ENCODE measurements at regions not wholly inside any gene's neighbourhood (a gene's known extent, or its start where the extent isn't known, plus 50 kb on each side); places are given as distances from the start of the nearest gene placed in this dataset.

- Histone ChIP-seq H3K36me3 (no peaks in the 10 kb centered on the region), H3K27me3 (no peaks in the 10 kb centered on the region), H3K4me3 (no peak overlapping the region), H3K9me3 (no peaks in the 10 kb centered on the region), H3K27ac (no peak overlapping the region), H3K4me1 (no peaks in the 10 kb centered on the region)
- TF ChIP-seq POLR2A (IDR thresholded peaks at IDR 0.05) (no peak), CTCF (IDR thresholded peaks at IDR 0.05) (no peak), POLR2AphosphoS5 (IDR thresholded peaks at IDR 0.05) (no peak)
- no peak for DNase-seq (ENCODE audit: low spot score in 2 of 2)
- intact Hi-C loops (cut with DNase I; ENCODE audit: low total_unique reads), result no loop called here
Measured at GRCh38 chr18:34364699-34365098, 140.0 kb upstream of the NOL4 start.

GRCh38 chr18:34370704-34371395 lies 146.1 kb upstream of the NOL4 start:
- Histone ChIP-seq H3K9me3 (no peaks in the 10 kb centered on the region), H3K27ac (no peak overlapping the region), H3K4me1 (no peaks in the 10 kb centered on the region), H3K4me3 (no peak overlapping the region), H3K36me3 (no peaks in the 10 kb centered on the region), H3K27me3 (no peaks in the 10 kb centered on the region)
- TF ChIP-seq CTCF (IDR thresholded peaks at IDR 0.05), result no peak
- no peak for TF ChIP-seq POLR2AphosphoS5 (IDR thresholded peaks at IDR 0.05)
- TF ChIP-seq POLR2A (IDR thresholded peaks at IDR 0.05), result no peak
- intact Hi-C loops (cut with DNase I; ENCODE audit: low total_unique reads), result no loop called here
- no peak for DNase-seq (ENCODE audit: low spot score in 2 of 2)

- TF ChIP-seq CTCF (IDR thresholded peaks at IDR 0.05), result no peak
- no peak for TF ChIP-seq POLR2AphosphoS5 (IDR thresholded peaks at IDR 0.05)
- no peak for TF ChIP-seq POLR2A (IDR thresholded peaks at IDR 0.05)
- H3K4me3 ChIP-seq, result no peak overlapping the region
- DNase-seq (ENCODE audit: low spot score in 2 of 2), result no peak
- no peaks in the 10 kb centered on the region for H3K27me3 ChIP-seq
- H3K9me3 ChIP-seq, result no peaks in the 10 kb centered on the region
- H3K36me3 ChIP-seq, result no peaks in the 10 kb centered on the region
- intact Hi-C loops (cut with DNase I; ENCODE audit: low total_unique reads), result no loop called here
- H3K4me1 ChIP-seq, result no peaks in the 10 kb centered on the region
- H3K27ac ChIP-seq, result no peak overlapping the region
Measured at GRCh38 chr18:34380326-34380725, 155.6 kb upstream of the NOL4 start.

- H3K4me1 ChIP-seq, result no peaks in the 10 kb centered on the region
- TF ChIP-seq POLR2AphosphoS5 (IDR thresholded peaks at IDR 0.05) (no peak), POLR2A (IDR thresholded peaks at IDR 0.05) (no peak), CTCF (IDR thresholded peaks at IDR 0.05) (no peak)
- intact Hi-C loops (cut with DNase I; ENCODE audit: low total_unique reads), result loop anchor here (5.0 kb wide), 1 partner anchor 487 kb away; no protein-coding TSS in a partner anchor
Measured at GRCh38 chr18:34385311-34385710, 160.6 kb upstream of the NOL4 start.

GRCh38 chr18:34386803-34387202 lies 162.1 kb upstream of the NOL4 start:
- no peak for DNase-seq (ENCODE audit: low spot score in 2 of 2)
- no peak for TF ChIP-seq CTCF (IDR thresholded peaks at IDR 0.05)
- no peak for TF ChIP-seq POLR2A (IDR thresholded peaks at IDR 0.05)
- TF ChIP-seq POLR2AphosphoS5 (IDR thresholded peaks at IDR 0.05), result no peak
- Histone ChIP-seq H3K27ac (no peak overlapping the region), H3K9me3 (no peaks in the 10 kb centered on the region), H3K4me3 (no peak overlapping the region), H3K36me3 (no peaks in the 10 kb centered on the region), H3K27me3 (no peaks in the 10 kb centered on the region), H3K4me1 (no peaks in the 10 kb centered on the region)
- intact Hi-C loops (cut with DNase I; ENCODE audit: low total_unique reads), result loop anchor here (5.0 kb wide), 1 partner anchor 485 kb away; no protein-coding TSS in a partner anchor

More at GRCh38 chr18:34385311-34385710, 160.6 kb upstream of the NOL4 start:
- Histone ChIP-seq H3K4me3 (no peak overlapping the region), H3K27ac (no peak overlapping the region), H3K9me3 (no peaks in the 10 kb centered on the region), H3K36me3 (no peaks in the 10 kb centered on the region), H3K27me3 (no peaks in the 10 kb centered on the region)
- no peak for DNase-seq (ENCODE audit: low spot score in 2 of 2)

All from breast epithelium (tissue), 4 donors.